AG04450 (cell line): ENCODE measurements at regions not wholly inside any gene's neighbourhood (a gene's known extent, or its start where the extent isn't known, plus 50 kb on each side); places are given as distances from the start of the nearest gene placed in this dataset.

Source experiments
- CTCF ChIA-PET: fragments of 300-600, 350-600 bp; formaldehyde crosslinking; extraction: SDS; loops from one replicate; lab custom pipeline; 2022; ENCODE audit warnings: antibody characterized with exemption, inconsistent platforms; lab: Charles Lee
- POLR2A ChIA-PET: fragments of 350-600 bp; formaldehyde crosslinking; extraction: SDS; loops from one replicate; lab custom pipeline; 2021; ENCODE audit warnings: antibody characterized with exemption, inconsistent platforms; lab: Yijun Ruan, JAX
- DNase-seq: peaks from one replicate; pipeline ENCODE4 v3.0.0-alpha.2; 2011; ENCODE audit warnings: low read depth, low spot score
- H3K27ac ChIP-seq: one replicate; pipeline ENCODE4 v1.5.1; 2012; ENCODE audit warnings: low read depth, low read length, control low read depth
- H3K27me3 ChIP-seq: one replicate; pipeline ENCODE4 v1.6.0; 2012; ENCODE audit warnings: low read length; ENCODE audit not compliant: control insufficient read depth, insufficient read depth
- H3K4me3 ChIP-seq: 2 replicates; pipeline ENCODE4 v1.5.1; 2011; ENCODE audit warnings: mild to moderate bottlenecking, low read depth, low read length, control low read depth
- H3K9me3 ChIP-seq: 2 replicates; pipeline ENCODE4 v1.5.1; 2012; ENCODE audit warnings: low read length; ENCODE audit not compliant: control insufficient read depth, insufficient read depth
- TF ChIP-seq, protein P1 (sequence below): IDR thresholded peaks from 2 replicates; pipeline ENCODE4 v1.5.1; 2011; ENCODE audit warnings: low read depth, low read length, control low read depth, inconsistent platforms

DNA sequence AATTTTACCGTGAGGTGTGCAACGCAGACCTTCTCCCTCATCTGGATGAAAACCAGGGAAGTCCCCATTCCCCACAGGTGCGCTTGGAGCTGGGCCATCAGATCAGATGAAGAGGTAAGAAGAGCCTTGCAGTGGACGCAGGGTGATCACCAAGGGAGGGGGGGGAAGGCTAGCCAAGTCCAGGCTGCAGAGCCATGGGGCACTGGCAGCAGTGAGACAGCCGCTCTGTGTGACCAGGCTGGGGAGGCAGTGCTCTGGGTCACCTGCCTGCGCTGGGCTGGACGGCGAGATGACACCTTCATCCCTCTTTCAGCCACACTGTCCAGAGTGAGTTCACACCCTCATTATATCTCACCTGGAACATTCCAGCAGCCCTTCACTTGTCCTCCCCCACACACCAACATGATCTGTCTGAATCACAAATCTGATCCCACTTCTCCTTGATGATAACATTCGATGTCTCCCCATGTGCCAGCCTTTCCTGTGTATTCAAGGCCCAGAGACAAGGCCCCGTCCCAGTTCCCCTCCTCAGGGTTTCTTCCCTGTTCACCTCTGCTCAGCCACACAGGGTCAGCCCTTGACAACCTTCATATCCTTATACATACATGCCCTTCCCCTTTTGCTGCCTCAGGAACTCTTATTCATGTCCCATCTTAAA, 65.9 kb upstream of the VASH1 start:
- Histone ChIP-seq H3K27ac (no peak overlapping the region), H3K27me3 (no peaks in the 10 kb centered on the region), H3K9me3 (no peaks in the 10 kb centered on the region), H3K4me3 (no peak overlapping the region)
- TF ChIP-seq, protein P1, sequence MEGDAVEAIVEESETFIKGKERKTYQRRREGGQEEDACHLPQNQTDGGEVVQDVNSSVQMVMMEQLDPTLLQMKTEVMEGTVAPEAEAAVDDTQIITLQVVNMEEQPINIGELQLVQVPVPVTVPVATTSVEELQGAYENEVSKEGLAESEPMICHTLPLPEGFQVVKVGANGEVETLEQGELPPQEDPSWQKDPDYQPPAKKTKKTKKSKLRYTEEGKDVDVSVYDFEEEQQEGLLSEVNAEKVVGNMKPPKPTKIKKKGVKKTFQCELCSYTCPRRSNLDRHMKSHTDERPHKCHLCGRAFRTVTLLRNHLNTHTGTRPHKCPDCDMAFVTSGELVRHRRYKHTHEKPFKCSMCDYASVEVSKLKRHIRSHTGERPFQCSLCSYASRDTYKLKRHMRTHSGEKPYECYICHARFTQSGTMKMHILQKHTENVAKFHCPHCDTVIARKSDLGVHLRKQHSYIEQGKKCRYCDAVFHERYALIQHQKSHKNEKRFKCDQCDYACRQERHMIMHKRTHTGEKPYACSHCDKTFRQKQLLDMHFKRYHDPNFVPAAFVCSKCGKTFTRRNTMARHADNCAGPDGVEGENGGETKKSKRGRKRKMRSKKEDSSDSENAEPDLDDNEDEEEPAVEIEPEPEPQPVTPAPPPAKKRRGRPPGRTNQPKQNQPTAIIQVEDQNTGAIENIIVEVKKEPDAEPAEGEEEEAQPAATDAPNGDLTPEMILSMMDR, result no peak
- DNase-seq, result no peak
- POLR2A ChIA-PET, result no interaction called here
- CTCF ChIA-PET, result interaction anchor here (2.6 kb wide), 1 partner anchor 15 kb away, joined by 13 read pairs; no protein-coding TSS in a partner anchor

DNA sequence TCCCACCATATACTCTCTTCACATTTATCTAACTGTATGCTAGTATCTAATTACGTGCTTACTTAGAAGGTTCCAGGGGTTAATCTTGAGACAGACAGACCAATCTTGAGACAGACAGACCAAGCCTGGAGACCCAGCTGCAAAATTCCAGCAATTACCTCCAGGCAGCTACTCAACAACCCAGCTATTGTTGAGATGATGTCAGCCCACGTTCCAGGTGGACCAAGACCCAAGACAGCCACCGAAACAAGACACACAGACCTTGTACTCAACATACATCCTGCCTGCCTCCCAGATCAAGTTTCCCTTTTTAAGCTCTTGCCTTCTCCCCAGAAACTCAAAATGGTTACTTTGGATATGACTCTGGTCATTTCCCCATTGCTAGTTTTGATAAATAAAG, 64.9 kb upstream of the VASH1 start:
- no peaks in the 10 kb centered on the region for H3K27me3 ChIP-seq
- no peaks in the 10 kb centered on the region for H3K9me3 ChIP-seq
- H3K4me3 ChIP-seq, result no peak overlapping the region
- no peak for DNase-seq
- ChIA-PET POLR2A (no interaction called here), CTCF (interaction anchor here (1.1 to 2.6 kb wide), 2 partner anchors 14 to 15 kb away, joined by 4 to 13 read pairs; no protein-coding TSS in a partner anchor)
- H3K27ac ChIP-seq, result no peak overlapping the region
- TF ChIP-seq, protein P1, result no peak

DNA sequence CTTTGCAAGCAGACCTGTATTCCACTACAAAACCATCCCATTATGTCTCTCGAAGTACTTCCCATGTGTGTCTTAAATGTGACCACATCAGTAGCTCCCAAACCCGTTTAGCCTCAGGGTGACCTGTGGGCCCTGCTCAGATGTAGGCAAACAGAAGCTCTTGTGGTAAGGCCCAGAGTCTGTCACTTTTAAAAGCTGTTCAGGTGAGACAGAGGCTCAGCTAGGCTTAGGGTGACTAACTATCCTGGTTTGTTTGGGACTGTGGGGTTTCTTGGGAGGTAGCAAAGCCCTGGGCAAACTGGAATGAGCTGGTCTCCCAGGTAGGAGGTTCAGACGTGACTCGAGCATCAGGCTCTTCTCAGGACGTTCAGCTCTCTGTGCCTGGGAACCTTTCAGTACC, 64.5 kb upstream of the VASH1 start:
- TF ChIP-seq, protein P1, result no peak
- no peak overlapping the region for H3K27ac ChIP-seq
- no peaks in the 10 kb centered on the region for H3K27me3 ChIP-seq
- ChIA-PET CTCF (interaction anchor here (1.1 to 2.6 kb wide), 2 partner anchors 13 to 15 kb away, joined by 4 to 13 read pairs; no protein-coding TSS in a partner anchor), POLR2A (no interaction called here)
- no peaks in the 10 kb centered on the region for H3K9me3 ChIP-seq
- H3K4me3 ChIP-seq, result no peak overlapping the region
- no peak for DNase-seq

DNA sequence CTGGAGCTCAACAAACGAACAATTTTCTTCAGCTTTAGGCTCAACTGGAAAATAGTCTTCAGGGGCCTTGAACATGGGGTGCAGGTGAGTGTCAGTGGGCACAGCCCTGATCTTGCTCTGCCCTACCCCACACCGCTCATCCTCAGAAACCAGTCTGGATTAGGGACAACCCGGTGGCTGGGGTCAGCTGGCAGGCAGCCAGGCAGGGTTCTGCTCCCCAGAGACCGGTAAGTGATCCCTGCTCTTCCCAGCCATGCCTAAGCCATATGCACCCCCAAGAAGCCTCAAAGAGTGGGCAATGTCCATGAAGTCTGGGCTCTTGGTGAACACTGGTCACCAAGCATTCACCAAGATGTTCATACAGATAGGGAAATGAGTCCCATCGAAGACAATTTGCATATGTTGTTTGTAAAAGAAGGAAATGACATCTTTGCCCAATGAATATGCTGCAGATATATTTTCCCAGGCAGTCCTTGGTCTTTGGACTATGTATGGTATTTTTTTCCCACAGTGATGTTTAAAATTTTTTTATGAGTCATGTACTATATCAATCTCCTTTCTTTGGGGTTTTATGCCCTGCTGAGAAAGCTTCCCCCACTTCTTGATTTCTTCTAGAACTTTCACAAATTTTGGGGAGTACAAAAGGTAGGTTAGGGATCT, 63.9 kb upstream of the VASH1 start:
- DNase-seq, result no peak
- ChIA-PET POLR2A (no interaction called here), CTCF (interaction anchor here (1.1 to 2.6 kb wide), 2 partner anchors 13 to 14 kb away, joined by 4 to 13 read pairs; no protein-coding TSS in a partner anchor)
- TF ChIP-seq, protein P1, result no peak
- Histone ChIP-seq H3K9me3 (no peaks in the 10 kb centered on the region), H3K27ac (no peak overlapping the region), H3K4me3 (no peak overlapping the region), H3K27me3 (no peaks in the 10 kb centered on the region)

DNA sequence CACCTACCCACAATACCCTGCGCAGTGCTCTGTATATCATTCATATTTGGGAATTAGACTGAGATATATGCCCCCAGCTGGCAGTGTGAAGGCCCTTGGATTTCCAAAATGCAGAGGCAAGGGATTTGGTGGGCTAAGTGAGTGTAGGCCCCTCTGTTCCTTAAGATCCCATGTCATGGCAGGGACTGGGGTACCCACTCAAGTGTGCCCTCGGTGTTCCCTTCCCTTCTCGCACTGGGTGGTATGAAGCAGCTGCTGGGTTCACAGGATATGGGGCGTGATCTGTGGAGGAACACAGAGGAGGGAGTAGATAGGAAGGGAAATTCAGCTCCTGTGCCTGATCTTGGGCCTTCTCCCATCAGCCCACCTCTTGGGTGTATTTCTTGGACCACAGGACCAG, 63.1 kb upstream of the VASH1 start:
- POLR2A ChIA-PET, result no interaction called here
- CTCF ChIA-PET, result interaction anchor here (2.6 kb wide), 1 partner anchor 12 kb away, joined by 13 read pairs; no protein-coding TSS in a partner anchor
- no peak overlapping the region for H3K27ac ChIP-seq
- TF ChIP-seq, protein P1, result no peak
- no peak overlapping the region for H3K4me3 ChIP-seq
- no peaks in the 10 kb centered on the region for H3K9me3 ChIP-seq
- no peaks in the 10 kb centered on the region for H3K27me3 ChIP-seq
- no peak for DNase-seq
